Brain microvascular endothelial cell (primary cell): ENCODE measurements at regions not wholly inside any gene's neighbourhood (a gene's known extent, or its start where the extent isn't known, plus 50 kb on each side); places are given as distances from the start of the nearest gene placed in this dataset.

Experiments
- DNase-seq: peaks from one replicate; pipeline ENCODE4 v3.0.0-alpha.2; 2020
- H3K27ac ChIP-seq: fragments of 250-450 bp; sonication (Bioruptor Pico); 2 replicates; pipeline ENCODE4 v1.5.1; 2020; ENCODE audit warnings: mild to moderate bottlenecking, moderate library complexity
- H3K27me3 ChIP-seq: fragments of 250-450 bp; sonication (Bioruptor Pico); replicated peaks from 2 replicates; pipeline ENCODE4 v1.5.1; 2020; ENCODE audit warnings: mild to moderate bottlenecking
- H3K36me3 ChIP-seq: fragments of 250-450 bp; sonication (Bioruptor Pico); replicated peaks from 2 replicates; pipeline ENCODE4 v1.5.1; 2020; ENCODE audit warnings: mild to moderate bottlenecking
- H3K4me3 ChIP-seq: 2 replicates; pipeline ENCODE4 v1.5.1; 2011; ENCODE audit warnings: low read depth, mild to moderate bottlenecking, control low read depth, low read length, moderate library complexity
- in situ Hi-C: cut with HindIII; loops from 2 replicates; pipeline ENCODE4 v1.10.0; 2017; ENCODE audit warnings: low sequenced_read_pairs, low pct_ligation_motif_present
- TF ChIP-seq, protein P1 (sequence below): IDR thresholded peaks from 2 replicates; pipeline ENCODE4 v1.5.1; 2011; ENCODE audit warnings: low read depth, mild to moderate bottlenecking, moderate library complexity, low read length, control low read depth, inconsistent platforms; ENCODE audit errors: missing control alignments

DNA sequence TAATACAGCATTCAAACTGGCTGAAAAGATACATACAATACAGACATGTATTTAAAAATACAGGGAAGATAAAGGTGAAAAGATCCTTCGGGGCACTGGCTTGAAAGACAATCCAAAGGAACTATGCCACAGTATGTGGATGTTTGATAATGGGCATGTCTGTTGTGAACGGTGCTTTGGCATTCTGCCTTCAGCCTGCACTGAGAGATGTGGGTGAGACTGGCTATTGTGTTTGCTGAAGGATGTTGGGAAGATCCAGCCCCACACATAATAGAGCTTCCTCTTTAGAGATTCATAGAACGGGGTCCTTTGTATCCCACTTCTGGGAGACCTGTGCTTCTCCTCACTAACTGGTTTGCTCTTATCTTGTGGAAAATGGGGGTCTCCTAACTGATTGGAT lies 65.1 kb upstream of the CXCR4 start:
- TF ChIP-seq, protein P1, sequence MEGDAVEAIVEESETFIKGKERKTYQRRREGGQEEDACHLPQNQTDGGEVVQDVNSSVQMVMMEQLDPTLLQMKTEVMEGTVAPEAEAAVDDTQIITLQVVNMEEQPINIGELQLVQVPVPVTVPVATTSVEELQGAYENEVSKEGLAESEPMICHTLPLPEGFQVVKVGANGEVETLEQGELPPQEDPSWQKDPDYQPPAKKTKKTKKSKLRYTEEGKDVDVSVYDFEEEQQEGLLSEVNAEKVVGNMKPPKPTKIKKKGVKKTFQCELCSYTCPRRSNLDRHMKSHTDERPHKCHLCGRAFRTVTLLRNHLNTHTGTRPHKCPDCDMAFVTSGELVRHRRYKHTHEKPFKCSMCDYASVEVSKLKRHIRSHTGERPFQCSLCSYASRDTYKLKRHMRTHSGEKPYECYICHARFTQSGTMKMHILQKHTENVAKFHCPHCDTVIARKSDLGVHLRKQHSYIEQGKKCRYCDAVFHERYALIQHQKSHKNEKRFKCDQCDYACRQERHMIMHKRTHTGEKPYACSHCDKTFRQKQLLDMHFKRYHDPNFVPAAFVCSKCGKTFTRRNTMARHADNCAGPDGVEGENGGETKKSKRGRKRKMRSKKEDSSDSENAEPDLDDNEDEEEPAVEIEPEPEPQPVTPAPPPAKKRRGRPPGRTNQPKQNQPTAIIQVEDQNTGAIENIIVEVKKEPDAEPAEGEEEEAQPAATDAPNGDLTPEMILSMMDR = no peak
- Histone ChIP-seq H3K4me3 (no peak overlapping the region), H3K36me3 (no peaks in the 10 kb centered on the region), H3K27me3 (no peaks in the 10 kb centered on the region), H3K27ac (no peak overlapping the region)
- DNase-seq = no peak
- in situ Hi-C loops = no loop called here

DNA sequence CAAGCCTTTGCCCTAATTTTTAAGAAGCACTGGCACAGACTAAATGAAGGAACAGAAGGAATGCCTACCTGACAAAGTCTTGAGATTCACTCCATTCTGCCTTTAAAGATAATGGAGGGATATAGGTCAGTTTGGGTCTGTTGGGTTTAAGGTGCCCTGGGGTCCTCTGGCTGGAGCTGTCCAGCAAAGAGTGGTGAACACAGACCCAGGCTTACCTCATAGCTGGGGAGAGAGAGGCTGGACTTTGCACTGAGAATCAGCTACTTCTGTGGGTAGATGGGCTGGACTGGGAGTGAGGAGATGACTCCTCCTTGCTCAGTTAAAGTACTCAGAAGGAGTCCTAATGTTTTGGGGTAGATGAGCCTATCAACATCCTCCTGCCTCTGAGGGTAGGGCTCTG lies 64.4 kb upstream of the CXCR4 start:
- in situ Hi-C loops = no loop called here
- no peak overlapping the region for H3K27ac ChIP-seq

DNA sequence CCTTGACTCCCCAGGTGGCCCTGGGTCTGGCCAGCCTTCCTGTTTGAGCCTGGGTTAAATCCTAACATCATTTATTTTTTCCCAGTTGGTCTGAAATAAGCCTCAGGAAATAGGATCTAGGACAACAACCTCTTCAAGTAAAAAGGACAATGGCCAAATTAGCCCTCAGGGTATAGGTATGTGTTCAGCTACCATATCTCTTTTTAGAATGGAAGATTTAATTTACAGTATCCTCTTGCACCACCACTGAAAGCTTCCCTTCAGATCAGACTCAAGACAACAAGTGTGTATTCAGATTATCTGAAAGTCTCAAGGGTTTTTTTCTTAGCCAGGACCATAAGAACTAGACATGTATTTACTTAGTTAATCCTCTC lies 61.6 kb upstream of the CXCR4 start:
- H3K27ac ChIP-seq = no peak overlapping the region
- no peak overlapping the region for H3K4me3 ChIP-seq
- in situ Hi-C loops = no loop called here
- no peaks in the 10 kb centered on the region for H3K27me3 ChIP-seq
- TF ChIP-seq, protein P1 = no peak
- no peaks in the 10 kb centered on the region for H3K36me3 ChIP-seq
- no peak for DNase-seq

More for the DNA sequence above, 64.4 kb upstream of the CXCR4 start:
- TF ChIP-seq, protein P1 = no peak
- H3K36me3 ChIP-seq = no peaks in the 10 kb centered on the region
- H3K27me3 ChIP-seq = no peaks in the 10 kb centered on the region
- DNase-seq = no peak
- no peak overlapping the region for H3K4me3 ChIP-seq

DNA sequence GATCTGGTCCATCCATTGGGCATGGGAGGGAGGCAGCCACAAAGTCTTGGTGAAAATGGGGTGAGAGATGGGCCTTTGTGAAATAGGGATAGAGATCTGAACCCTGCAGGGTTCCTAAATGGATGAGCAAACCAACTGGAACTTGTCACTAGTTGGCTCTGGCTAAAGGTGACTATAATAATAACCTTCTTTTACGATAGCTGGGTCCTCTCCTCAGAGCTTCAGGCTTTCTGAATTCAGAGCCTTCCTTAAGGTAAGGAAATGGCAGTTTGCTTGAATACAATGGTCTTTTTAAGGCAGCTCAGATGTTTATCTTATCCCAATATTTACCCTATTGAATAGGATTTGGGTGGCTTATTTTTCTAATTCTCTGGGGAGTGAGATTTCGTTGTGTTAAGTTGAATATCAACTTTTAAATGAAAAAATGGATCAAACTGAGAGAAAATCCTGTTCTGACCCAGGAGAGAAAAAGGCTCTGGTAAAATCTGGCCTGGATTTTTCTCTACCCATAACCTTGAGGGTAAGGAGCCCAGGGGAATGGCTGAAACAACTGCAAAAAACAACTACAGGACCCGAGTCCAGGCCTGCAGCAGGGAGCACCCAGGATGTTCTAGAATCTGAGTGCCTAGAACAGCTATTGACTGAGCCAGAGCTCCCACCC lies 61.1 kb upstream of the CXCR4 start:
- in situ Hi-C loops = no loop called here

DNA sequence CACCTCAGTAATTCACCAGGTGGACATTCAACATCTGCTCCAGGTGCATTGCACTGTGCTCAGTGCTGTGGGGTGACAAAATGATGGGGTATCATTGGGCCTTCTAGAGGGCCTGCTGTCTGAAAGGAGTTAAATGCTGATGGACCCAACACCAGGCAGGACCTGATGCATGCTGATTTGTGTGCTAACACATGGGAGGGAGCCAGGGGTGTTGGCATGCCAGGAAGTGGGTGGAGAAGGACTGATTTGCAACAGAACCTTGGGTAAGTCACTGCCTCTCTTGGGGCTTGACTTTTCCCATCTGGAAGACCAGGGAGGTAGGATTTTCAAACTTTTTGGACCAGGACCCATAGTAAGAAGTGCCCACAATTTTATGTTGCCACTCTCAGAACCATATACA lies 57.9 kb upstream of the CXCR4 start:
- in situ Hi-C loops = no loop called here
- TF ChIP-seq, protein P1 = no peak
- no peak overlapping the region for H3K4me3 ChIP-seq
- no peaks in the 10 kb centered on the region for H3K36me3 ChIP-seq
- H3K27me3 ChIP-seq = no peaks in the 10 kb centered on the region
- DNase-seq = no peak
- H3K27ac ChIP-seq = no peak overlapping the region

More for the DNA sequence above, 61.1 kb upstream of the CXCR4 start:
- no peaks in the 10 kb centered on the region for H3K36me3 ChIP-seq
- no peak overlapping the region for H3K4me3 ChIP-seq
- no peaks in the 10 kb centered on the region for H3K27me3 ChIP-seq
- TF ChIP-seq, protein P1 = no peak
- H3K27ac ChIP-seq = no peak overlapping the region
- DNase-seq = no peak

DNA sequence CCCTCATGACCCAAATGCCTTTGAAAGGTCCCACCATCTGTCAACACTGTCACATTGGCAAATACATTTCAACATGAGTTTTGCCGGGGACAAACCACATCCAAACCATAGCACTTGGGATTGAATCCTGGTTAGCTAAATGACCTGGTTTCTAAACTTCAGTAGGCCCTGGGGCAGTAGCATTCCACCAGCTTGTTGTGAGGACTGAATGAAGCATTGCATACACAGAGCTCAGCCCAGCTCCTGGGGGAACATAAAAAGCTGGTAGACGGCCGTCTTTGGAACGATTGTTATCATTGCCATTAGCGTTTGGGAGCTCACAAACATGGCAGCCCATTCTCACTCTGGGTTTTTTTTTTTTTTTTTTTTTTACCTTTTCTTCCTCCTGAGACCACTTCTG lies 57.5 kb upstream of the CXCR4 start:
- no peak for DNase-seq
- in situ Hi-C loops = no loop called here
- TF ChIP-seq, protein P1 = no peak
- no peak overlapping the region for H3K27ac ChIP-seq
- no peak overlapping the region for H3K4me3 ChIP-seq
- no peaks in the 10 kb centered on the region for H3K36me3 ChIP-seq
- H3K27me3 ChIP-seq = no peaks in the 10 kb centered on the region
